HG03520 (cell line): ENCODE measurements at regions not wholly inside any gene's neighbourhood (a gene's known extent, or its start where the extent isn't known, plus 50 kb on each side); places are given as distances from the start of the nearest gene placed in this dataset.
"Not testable (repeated sequence)": the region's sequence is repeated elsewhere in the genome, so short reads cannot be mapped to it uniquely, and the experiment has no call there.

Source experiments
- ATAC-seq: cut with Tn5 transposase; IDR thresholded peaks from one replicate; pipeline ENCODE4 v1.9.1; 2021; ENCODE audit warnings: mild to moderate bottlenecking, moderate library complexity; ENCODE audit not compliant: unreplicated experiment

DNA sequence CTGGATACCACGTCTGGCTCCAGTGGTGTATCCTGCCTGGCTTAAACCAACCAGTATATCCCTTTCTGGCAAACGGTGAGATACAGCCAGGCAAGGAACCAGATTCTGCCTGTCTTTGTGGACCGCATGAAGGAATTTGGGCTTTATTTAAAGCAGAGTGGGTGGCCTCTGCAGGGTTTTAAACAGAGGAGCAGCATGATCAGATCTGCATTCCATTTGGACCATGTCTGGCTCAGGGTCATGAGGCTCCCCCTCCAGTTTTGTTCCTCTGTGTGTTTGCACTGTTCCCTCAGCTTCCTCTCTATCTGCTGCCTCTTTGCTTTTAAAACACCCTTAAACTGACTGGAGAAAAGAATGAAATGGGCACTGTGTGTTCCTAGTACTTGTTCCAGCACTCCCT, 195.0 kb downstream of the GIPC2 start:
- no peak for ATAC-seq

DNA sequence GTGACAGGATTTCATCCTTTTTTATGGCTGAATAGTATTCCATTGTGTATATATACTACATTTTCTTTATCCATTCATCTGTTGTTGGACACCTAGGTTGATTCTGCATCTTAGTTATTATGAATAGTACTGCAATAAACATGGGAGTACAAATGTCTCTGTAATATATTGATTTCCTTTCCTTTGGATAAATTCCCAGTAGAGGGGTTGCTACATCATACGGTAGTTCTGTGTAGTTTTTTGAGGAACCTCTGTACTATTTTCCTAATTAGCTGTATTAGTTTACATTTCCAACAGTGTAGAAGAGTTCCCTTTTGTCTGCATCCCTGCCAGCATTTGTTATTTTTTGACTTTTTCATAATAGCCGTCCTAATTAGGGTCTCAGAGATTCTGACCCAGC, 201.3 kb downstream of the GIPC2 start:
- no peak for ATAC-seq

DNA sequence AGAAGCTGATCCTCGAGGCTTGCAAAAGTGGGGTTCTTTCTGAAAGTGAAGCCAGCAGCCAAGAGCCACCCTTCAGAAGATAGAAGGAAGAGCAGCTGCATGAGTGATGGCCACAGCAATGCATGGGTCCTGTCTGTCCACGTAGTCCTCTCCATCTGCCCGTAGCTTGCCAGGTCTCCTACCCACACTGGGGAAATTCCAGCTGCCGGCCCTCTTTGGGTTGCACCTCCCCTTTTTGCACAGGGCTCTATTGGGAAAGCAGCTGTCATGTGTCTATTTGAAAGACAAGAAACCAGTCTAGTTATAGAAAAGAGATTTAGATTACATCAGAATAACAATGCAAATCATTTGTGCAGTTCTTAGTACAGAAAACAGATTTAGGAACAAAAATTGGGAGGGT, 204.4 kb downstream of the GIPC2 start:
- no peak for ATAC-seq

DNA sequence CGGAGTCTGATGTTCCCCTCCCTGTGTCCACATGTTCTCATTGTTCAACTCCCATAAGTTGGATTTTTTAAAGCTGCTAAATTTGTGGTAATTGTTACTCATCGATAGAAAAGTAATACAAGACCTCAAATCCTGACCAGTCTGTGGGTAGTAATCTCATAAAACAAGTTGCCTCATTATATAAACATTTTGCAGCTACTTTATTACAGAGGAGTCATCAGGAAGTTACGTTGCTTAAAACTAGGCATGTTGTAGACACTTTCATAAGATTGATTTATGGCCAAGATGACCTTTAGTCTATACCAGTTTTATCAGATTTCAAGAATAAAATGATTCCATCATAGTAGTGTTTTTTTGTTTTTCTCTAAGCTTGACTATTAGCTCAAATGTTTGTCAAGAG, 208.8 kb downstream of the GIPC2 start:
- ATAC-seq = no peak

DNA sequence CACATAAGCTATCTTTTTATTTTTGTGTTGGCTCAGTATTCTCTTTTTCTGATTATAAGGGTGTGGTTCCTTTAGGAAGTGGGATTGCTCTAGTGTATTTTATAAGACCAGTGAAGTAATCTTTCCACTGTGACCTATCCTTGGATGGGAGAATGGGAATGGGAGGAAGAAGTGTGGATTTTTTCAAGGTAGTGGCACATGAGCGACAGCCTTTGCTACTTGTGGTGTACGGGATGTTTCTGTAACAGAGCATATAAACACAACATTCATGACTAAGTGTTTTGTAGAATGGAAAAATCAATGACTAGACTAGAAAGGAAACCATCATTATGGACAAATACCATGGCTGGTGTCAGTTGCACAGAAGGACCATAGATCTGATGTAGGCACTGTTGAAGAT, 209.6 kb downstream of the GIPC2 start:
- no peak for ATAC-seq

DNA sequence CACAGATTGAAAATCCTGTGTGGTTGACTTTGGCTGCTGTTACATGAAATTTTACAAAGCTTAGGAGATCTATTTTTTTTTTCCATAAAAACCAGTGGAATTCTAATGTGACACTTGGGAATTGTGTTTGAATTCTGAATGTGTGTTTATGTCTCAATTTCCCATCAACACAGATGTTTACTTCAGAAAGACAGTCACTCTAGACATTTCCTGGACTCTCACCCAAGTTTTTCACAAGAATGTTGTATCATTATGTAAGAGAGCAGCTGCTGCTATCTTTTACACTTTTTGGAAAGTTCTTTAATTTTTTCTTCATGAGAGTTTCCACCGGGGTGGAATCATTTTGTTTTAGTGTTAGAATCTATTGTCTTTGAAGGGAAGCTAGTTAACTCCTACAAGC, 210.1 kb downstream of the GIPC2 start:
- no peak for ATAC-seq

DNA sequence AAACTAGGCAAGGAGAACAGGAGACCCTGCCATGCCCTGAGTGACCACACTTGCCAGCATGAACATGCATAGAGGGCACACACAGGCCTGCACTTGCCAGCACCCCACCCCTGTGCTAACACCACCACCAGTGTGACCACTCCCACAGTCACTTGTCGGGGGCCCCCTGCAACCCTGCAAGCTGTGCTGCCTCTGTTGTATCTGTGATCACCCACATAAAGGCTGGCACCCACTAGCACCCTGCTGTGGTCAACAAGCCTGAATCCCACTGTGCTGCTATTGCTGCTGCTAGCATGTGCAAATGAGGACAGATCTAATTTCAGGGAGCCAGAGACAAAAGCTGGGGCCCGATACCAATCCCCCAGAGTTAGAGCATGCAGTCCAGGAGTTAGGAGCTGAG, 217.7 kb downstream of the GIPC2 start:
- no peak for ATAC-seq

DNA sequence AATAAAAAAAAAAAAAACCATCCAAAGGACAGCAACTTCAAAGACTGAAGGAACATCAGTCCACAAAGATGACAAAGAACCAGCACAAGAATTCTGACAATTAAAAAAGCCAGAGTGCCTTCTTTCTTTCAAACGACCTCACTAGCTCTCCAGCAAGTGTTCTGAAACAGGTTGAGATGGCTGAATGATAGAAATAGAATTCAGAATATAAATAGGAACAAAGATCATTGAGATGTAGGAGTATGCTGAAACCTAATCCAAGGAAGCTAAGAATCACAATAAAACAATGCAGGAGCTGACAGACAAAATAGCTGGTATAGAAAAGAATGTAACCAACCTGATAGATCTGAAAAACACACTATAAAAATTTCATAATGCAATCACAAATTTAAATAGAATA, 218.2 kb downstream of the GIPC2 start:
- ATAC-seq = no peak

DNA sequence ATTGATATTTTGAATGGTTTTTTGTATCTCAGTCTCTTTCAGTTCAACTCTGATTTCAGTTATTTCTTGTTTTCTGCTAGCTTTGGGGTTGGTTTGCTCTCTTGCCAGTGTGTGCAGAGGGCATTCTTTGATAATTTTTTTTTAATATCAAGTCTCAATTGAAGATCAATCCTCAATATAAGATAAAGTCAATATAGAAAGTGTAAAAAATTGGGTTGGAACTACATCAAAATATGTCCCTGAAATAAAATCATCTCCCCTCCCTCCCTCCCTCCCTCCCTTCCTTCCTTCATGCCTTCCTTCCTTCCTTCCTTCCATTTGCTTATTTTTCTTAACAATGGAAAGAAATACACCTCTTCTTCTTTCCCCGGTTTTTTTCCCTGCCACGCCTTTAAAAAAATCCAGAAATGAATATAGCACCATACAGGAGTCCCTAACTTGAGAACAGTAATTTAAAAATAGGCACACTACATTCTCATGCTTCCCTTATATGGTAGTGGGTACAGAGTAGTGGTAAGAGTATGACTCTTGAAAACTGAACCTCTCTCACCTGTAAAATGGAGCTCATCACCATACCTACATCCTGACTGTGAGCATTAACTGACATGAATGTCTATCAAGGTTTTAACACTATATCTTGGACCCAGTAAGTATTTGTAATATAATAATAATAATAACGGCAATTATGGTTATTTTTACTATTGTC, 221.9 kb downstream of the GIPC2 start:
- ATAC-seq = no peak

DNA sequence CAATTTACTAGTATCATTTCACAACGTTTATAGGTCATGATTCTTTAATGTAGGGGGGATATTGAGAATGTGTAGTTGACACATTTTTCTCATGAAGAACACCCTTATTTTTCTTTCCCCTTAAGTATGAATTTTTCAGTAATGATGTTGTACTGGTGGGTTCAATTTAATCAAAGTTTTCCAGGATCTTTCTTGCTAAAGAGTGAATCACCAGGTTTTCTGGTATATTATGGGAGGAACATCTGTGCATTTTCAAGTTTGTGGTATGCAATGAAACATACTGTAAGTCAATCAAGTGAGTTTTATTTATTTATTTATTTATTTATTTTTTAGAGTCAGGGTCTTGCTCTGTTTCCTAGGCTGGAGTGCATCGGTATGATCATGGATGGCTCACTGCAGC, 221.2 kb upstream of the PTGFR start:
- ATAC-seq = no peak

DNA sequence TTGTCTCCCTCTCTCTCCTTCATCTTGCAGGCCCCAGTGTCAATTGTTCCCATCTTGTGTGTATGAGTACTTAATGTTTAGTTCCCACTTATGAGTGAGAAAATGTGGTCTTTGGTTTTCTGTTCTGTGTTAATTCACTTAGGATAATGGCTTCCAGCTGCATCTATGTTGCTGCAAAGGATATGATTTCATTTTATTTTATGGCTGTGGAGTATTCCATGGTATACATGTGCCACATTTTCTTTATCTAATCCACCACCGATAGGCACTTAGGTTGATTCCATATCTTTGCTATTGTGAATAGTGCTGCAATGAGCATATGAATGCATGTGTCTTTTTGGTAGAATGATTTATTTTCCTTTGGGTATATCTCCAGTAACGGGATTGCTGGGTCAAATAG, 219.4 kb upstream of the PTGFR start:
- not testable (repeated sequence) for ATAC-seq

DNA sequence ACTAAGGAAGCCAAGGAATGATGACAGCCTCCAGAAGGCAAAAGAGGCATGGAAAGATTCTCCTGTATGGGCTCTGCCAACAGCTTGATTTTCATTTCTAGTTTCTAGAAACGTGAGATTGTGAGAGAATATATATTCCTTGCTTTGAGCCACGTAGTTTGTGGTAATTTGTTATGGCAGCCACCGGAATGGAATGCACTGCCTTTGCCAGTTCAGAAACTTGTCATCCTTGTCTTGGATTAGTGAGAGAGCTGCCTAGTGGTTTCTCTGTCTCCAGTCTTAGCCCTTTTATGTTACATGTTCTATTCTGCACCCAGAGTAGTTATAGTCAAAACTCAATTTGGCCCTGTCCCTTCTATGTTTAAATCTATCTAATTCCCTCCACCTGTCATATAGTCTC, 216.0 kb upstream of the PTGFR start:
- ATAC-seq = no peak

DNA sequence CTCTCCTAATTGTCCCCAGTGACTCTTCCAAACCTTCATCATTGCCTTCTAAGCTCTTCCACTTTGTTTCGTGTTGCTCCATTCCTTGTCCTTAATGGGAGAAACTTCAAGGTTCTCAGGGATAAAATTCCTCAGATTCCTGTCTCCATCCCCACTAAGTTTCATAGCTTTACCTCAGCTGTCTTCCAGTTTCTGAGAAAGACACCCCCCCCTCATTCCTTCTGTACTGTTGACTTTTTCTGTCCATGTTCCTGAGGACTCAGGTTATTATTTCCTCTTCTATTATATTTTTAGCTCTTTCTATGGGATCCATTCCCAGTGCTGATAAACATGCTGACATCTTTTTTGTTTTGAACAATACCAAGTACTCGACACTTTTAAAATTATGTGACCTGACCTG, 215.3 kb upstream of the PTGFR start:
- ATAC-seq = no peak

DNA sequence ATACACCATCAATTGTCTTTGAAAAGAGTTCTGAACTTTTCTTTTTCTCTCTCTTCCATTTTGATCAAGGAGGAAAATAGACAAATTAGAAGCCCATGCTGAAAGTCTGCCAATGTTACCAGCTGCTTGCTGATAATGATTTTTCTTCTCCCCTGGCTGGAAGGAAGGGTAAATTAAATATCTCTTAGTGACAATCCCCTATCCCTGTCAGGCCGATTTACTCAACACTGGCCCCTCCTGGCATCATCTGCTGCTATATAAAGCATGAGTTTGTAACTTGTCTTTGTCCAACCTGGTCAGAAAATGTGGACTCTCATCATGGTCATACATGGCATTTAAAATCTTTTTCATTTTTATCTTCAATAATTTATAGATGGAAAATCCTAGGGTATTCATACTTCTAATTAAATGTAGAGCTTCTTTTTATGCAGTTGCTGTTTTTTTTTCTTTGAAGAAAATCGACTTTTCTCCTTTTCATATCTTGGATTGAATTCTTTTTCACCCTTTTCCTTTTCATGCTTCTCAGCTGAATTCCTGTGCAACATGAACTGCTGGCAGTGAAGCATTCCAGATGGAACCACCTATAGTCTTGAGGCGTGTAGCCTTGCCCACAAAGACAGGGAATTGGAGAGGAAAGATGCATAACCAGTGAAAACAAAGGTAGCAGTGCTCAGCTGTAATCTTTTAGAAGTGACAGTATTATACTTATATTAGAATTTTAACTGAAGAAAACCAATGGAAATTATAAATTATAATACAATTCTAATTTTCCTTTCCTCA, 214.7 kb upstream of the PTGFR start:
- ATAC-seq = no peak

DNA sequence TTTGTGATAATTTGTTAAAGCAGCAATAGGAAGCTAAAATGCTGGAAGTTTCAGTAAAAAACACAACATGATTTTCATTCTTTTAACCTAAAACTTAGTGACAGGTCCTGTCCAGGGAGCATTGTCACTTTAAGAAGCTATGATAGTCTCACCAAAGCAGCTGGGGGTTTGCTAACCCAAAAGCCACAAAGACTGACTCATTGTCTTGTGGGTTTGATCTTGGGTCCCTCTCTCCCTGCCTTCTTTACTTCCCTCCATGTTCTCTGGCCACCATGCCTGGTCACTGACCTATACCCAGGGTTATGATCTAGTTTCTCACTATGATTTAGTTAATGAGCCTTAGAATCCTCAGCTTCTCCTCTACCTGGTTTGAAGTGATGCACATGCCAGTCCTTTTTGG, 213.5 kb upstream of the PTGFR start:
- ATAC-seq = peak; percentile 74

DNA sequence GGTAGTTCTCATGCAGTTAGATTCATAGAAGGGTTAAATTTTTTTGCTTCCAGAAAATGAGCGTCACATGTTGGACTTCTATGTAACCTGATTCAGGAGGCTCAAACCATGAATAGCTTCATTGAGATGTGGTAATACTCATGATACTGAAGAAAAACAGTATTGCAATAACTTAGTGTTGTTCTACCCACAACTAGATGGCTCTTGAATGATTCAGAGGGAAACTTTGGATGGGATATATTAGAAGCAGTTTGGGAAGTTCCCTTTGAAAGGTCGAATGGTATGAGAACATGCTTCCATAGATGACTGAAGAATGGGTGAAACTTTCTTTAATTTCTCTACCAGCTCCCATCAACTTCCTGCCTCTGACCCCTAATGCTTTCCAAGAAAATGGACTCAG, 211.7 kb upstream of the PTGFR start:
- ATAC-seq = no peak

DNA sequence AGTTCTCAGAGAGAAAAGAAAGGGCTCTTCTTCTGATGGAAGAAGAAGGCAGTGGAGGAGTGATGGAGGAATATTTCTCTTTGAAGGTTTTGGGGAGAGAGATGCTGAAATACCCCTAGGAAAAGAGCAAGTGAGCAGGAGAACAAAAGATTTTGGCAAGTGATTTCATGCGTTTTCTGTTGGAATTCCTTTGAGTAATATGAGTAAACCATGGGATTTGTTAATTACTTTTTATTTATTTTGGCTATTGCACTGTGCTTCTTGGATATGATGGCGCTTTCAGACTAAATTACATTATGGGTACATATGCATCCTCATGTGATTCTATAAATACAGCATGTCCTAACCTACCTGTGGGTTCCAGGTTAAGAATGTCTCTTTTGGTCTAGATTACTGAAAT, 210.1 kb upstream of the PTGFR start:
- no peak for ATAC-seq

DNA sequence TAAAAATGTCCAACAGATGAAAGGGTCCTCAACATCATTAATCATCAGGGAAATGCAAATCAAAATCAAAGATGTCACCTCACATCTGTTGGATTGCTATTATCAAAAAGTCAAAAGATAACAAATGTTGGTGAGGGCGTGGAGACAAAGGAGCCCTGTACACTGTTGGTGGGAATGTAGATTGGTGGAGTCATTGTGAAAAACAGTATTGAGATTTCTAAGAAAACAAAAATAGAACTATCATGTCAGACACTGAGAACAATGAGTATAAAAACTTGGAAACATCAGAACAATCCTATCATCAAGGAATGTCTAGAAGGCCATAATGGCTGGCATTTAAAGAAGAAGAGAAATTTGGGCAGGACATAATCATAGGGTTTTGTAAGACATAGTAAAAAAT, 209.2 kb upstream of the PTGFR start:
- ATAC-seq = no peak

DNA sequence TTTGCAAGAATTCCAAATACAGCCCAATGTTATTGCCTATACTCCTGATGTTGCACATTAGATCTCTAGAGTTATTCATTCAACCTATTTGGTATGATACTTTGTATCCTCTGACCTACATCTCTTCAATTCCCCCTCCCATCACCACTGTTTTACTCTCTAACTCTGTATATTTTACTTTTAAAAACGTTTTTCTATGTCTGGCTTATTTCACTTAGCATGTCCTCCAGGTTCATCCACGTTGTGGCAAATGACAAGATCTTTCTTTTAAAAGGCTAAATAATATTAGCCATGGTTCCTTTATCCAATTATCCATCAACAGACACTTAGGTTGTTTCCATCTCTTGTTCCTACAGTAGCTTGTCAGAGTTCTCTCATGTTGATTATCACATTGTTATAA, 207.1 kb upstream of the PTGFR start:
- no peak for ATAC-seq

DNA sequence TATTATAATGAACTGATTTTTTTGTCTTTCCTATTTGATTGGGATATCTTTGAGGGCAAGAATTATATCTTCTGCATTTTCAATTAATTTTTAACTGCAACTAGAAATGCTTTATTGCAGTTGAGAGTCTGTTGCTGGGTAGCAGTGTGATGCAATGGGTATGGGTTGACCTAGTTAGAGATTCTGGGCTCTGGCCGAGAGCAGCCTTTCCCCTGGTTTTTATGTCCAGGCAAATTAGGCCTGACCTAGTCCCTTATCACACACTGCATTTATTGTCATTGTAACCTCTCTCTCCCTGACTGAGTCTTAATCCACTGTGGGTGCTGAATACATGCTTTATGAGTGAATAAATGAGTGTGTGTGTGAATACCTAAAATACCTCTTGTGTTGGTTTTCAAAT, 206.4 kb upstream of the PTGFR start:
- ATAC-seq = no peak

DNA sequence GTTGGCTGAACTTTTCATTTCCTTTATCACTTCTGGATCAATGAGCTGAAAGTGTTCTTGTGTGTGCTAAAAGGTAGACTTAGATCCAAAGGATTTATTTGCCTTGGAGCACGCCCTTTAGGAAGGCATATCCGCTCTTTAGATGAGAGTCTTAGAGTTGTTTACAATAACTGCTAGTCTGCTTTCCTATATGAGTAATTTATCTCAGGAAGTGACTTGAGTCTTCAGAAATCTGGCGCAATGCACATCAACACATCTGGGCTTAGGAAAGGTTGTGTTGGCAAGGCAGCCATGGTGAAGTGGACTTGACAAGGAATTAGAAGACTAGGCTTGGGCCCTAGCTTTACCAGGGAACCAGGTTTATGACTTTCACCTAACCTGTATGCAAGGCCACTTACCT, 204.1 kb upstream of the PTGFR start:
- no peak for ATAC-seq

DNA sequence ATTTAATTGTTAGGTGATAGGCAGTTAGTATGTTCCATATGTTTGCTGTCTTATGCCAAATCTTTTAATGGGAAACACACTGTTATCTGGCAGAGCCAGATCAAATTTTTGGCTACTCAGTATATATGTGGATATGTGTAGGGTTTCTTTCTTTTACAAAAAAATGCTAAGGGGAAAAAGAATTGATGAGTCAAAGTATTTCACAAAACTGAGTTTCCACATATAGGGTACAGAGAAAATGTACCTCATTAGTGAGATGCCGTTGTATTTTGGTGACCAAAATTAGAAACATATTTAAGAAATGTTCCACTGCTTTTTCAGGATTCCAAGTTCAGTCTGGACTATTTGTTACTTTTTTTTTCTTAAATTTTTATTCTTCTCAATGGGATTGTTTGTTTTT, 201.2 kb upstream of the PTGFR start:
- ATAC-seq = no peak

DNA sequence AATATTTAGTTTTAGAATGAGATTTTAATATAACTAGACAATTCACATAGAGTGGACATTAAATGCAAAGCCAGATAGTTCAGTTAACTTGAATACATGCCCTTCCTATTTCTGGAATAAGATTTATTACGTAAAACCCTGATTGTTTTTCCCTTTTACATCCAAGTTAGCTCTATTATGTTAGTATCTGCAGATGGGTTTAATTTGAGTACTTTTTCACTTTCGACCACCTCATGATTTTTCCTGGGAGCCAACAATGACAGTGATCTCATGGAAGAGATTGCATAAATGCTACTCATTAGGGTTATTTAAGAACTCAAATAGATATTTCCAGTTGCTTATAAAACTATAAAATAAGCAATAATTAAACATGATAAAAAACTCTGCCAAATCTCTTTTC, 199.4 kb upstream of the PTGFR start:
- no peak for ATAC-seq
